Ovary (tissue), 7 donors: ENCODE measurements at regions not wholly inside any gene's neighbourhood (a gene's known extent, or its start where the extent isn't known, plus 50 kb on each side); places are given as distances from the start of the nearest gene placed in this dataset.

Source experiments
- DNase-seq, 5 donors: peaks; one replicate each; pipeline ENCODE4 v3.0.0-alpha.2; 2019 to 2020
- H3K27ac ChIP-seq, 2 donors: fragments of 200-600 bp; one replicate each; pipeline versions ENCODE4 v1.5.1 to v1.8.0; 2019 to 2022
- H3K27me3 ChIP-seq: fragments of 200-600 bp; one replicate; pipeline ENCODE4 v1.8.0; 2022
- H3K36me3 ChIP-seq: fragments of 200-600 bp; sonication (generic); one replicate; pipeline ENCODE4 v1.5.1; 2019
- H3K4me1 ChIP-seq: one replicate; pipeline ENCODE4 v1.8.1; 2013; ENCODE audit warnings: mild to moderate bottlenecking, moderate library complexity; ENCODE audit not compliant: insufficient read depth
- H3K4me3 ChIP-seq: fragments of 200-600 bp; sonication (generic); one replicate; pipeline ENCODE4 v1.5.1; 2017
- H3K9me3 ChIP-seq, 2 donors: fragments of 200-600 bp in 1 of 2; sonication (generic) in 1 of 2; one replicate each; pipeline versions ENCODE4 v1.5.1 to v1.8.1; 2013 to 2019; ENCODE audit warnings: mild to moderate bottlenecking in 1 of 2, moderate library complexity in 1 of 2
- CTCF ChIP-seq, 3 donors: fragments of 450-650 bp in 2 of 3; fragments of 200-600 bp in 1 of 3; IDR thresholded peaks; one replicate each; pipeline versions ENCODE4 v1.5.1 to v1.8.0; 2016 to 2022; ENCODE audit warnings: antibody characterized with exemption in 3 of 3, mild to moderate bottlenecking in 1 of 3
- EP300 ChIP-seq: sonication (generic); formaldehyde crosslinking; IDR thresholded peaks from one replicate; pipeline ENCODE4 v1.6.1; 2017; ENCODE audit warnings: antibody characterized with exemption
- POLR2A ChIP-seq: fragments of 450-650 bp; IDR thresholded peaks from one replicate; pipeline ENCODE4 v1.6.1; 2017; ENCODE audit warnings: antibody characterized with exemption, mild to moderate bottlenecking, moderate library complexity
- WGBS, 3 donors: extraction: QIAGEN DNeasy Blood & Tissue Kit in 1 of 3; methylation state at CpG; one replicate each; pipeline versions ENCODE4 v1.1.5 to v1.1.7; 2013 to 2017; 5-methylcytosine and 5-hydroxymethylcytosine counted together
- intact Hi-C, 4 donors: fragments of 100-400 bp; cut with DNase I; formaldehyde crosslinking; loops; one replicate each; pipeline versions ENCODE4 v1.11.0 to v1.15.1; 2022 to 2023
- donor health status: DM: no; HTN: no; CAD: no; lungs with moderate emphysema.
- donor health status: DM: no; HTN: no; CAD: no.
- donor health status: Bipolar disorder and iron deficiency.
- donor health status: DM: no; HTN: no; CAD: no.
- donor health status: DM: yes; HTN: yes; CAD: no.

GRCh38 chr4:157821814-157822213 lies 351.0 kb downstream of the GASK1B start:
- TF ChIP-seq EP300, result no peak
- no peak for TF ChIP-seq CTCF (IDR thresholded peaks at IDR 0.05)
- TF ChIP-seq POLR2A, result no peak
- Histone ChIP-seq H3K4me1 (no peaks in the 10 kb centered on the region), H3K4me3 (no peak overlapping the region), H3K27me3 (no peaks in the 10 kb centered on the region), H3K36me3 (no peaks in the 10 kb centered on the region), H3K9me3 (no peaks in the 10 kb centered on the region), H3K27ac (no peak overlapping the region)
- intact Hi-C loops, result no loop called here
- 91 to 92% (median 91%) methylated on average over 15 of the region's 15 CpGs for WGBS, 3 donors
- DNase-seq, result no peak

GRCh38 chr4:157819693-157820464 lies 352.9 kb downstream of the GASK1B start:
- no peak for TF ChIP-seq POLR2A
- no peak for TF ChIP-seq CTCF (IDR thresholded peaks at IDR 0.05)
- TF ChIP-seq EP300, result no peak
- Histone ChIP-seq H3K4me1 (no peaks in the 10 kb centered on the region), H3K9me3 (no peaks in the 10 kb centered on the region), H3K36me3 (no peaks in the 10 kb centered on the region), H3K27me3 (no peaks in the 10 kb centered on the region), H3K4me3 (no peak overlapping the region), H3K27ac (no peak overlapping the region)
- intact Hi-C loops, result no loop called here
- 87 to 90% (median 89%) methylated on average over 20 of the region's 20 CpGs for WGBS, 3 donors
- DNase-seq, result no peak

DNA sequence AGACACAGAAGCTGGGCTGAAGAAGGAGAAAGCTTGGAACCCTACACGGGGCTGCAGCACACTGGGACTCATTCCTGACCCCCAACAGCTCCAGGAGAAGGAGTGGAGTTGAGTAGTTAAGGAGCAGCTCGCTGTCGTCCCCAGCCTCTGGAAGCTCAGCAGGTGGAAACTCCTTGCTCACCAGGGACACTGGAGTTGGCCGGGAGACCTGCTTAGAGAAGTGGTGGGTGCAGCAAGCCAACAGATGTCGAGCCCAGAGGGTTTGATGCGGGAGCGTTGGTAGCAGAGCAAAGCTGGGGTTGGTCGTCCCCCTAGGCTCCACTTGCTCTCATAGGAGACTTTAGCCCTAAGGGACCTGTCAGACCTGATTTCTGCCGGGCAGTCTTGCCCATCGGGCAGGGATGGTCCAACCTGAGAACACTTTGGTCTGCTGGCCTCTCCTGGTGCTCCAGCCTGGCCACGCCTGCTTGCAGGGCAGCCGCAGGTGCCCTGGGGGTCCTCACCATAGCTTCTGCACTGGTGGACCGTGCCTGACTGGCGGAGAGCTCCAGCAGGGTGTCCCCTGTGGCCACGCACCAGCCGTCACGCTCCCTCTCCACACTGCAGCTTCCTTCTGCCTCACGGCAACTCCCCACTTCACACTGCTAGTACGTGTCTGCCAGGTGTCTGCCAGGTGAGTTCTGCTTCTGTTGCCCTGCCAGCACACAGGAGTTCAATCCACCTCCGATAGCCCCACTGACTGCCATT lies 353.7 kb downstream of the GASK1B start:
- H3K27ac ChIP-seq, result no peak overlapping the region
- H3K27me3 ChIP-seq, result no peaks in the 10 kb centered on the region
- no peak for TF ChIP-seq POLR2A
- H3K9me3 ChIP-seq, result no peaks in the 10 kb centered on the region
- H3K4me3 ChIP-seq, result no peak overlapping the region
- no peak for DNase-seq
- intact Hi-C loops, result no loop called here
- H3K36me3 ChIP-seq, result no peaks in the 10 kb centered on the region
- WGBS, 3 donors, result 93 to 94% (median 93%) methylated on average over 20 of the region's 20 CpGs
- H3K4me1 ChIP-seq, result no peaks in the 10 kb centered on the region

DNA sequence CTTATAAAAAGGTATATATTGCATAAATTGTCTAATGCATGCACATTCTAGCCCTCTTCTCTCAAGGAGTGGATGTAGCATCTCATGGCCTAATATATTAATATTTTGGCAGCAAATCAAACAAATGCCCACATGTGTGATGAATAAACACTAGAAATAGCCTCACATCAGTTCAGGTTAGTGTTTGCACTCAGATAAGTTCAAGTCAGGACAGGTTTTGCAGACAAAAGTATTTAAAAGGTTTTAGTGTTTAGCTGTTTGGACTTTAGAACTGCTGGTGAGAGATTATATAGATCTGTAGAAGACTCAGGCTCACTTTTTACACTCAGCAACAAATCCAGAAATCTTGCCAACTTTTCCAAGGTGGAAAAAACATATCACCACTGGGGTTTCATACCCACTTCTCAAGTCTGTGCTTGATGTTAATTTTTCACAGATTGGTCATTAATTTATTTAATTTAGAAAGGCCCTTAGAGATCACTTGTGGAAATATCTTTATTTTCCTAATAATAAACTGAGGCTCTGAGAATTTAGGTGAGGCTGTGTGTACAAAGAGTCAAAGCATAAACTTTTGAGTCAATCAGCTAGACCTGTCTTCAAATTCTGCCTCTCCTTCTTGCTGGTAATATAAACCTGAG lies 362.6 kb downstream of the GASK1B start:
- H3K36me3 ChIP-seq, result no peaks in the 10 kb centered on the region
- DNase-seq, result no peak
- no peak overlapping the region for H3K27ac ChIP-seq
- H3K4me3 ChIP-seq, result no peak overlapping the region
- H3K4me1 ChIP-seq, result no peaks in the 10 kb centered on the region
- H3K27me3 ChIP-seq, result no peaks in the 10 kb centered on the region
- H3K9me3 ChIP-seq, result no peaks in the 10 kb centered on the region
- TF ChIP-seq CTCF (IDR thresholded peaks at IDR 0.05) (no peak), EP300 (no peak), POLR2A (no peak)
- intact Hi-C loops, result no loop called here
